ENCODE measurements at regions not wholly inside any gene's neighbourhood (a gene's known extent, or its start where the extent isn't known, plus 50 kb on each side); places are given as distances from the start of the nearest gene placed in this dataset.
A peak's percentile ranks its signal among the peaks of the same experiment; 100 is the strongest.

- no peak for DNase-seq
These were observed 78.5 kb downstream of the RPLP1 start for GRCh38 chr15:69530991-69531664.

DNA sequence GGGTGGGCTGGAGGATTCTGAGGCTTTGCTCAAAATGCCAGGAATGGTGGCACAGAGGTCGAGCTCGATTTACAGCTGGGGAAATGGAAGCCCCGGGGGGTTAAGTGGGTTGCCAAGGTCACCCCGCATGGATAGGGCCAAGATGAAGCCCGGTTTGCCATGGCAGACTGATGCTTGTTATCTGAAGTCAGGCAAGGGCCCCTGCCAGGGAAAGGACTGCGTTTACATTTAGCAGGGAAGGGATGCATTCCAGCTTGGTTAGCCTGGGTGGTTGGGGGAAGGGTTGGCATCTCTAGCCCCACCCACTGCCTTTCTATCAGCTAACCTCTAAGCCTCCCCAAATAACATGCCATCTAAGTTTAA, 79.0 kb downstream of the RPLP1 start:
- DNase-seq: no peak

- DNase-seq: no peak
These were observed 79.4 kb downstream of the RPLP1 start for GRCh38 chr15:69532066-69532465.

DNA sequence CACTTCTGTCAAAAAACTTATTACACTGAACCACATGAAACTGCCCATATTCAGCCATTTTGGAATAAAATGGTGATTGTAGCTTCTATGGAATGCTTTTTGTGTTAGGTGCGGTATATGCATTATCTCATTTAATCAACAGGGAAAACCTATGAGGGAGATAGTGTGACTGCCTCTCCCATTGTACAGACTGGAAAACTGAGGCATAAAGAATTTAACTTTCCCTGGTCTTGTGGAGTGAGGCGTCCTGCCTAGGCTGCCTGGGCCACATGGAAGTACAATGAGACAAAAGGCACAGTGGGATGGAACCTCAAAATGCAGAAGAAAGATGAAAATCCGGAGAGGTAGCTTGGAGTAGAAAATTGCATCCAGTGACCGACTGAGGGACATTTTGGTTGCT, 80.2 kb downstream of the RPLP1 start:
- DNase-seq: no peak

DNA sequence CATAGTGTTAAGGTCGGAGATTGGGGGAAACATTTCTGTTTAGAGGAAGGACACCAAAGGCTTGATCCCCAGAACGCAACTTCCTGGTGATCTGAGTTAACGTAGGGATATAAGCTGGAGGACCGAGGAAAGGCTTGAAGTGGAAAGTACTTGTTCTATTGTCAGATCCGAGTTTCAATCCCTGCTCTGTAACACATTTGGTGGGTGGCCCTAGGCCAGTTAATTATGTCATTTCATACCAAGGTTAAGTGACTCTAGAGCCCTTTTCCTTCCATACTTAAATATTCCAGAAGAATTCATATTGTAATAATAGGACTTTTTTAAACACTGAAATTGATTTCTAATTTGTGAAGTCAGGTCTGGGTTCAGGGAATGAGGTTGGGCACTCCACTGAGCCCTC, 80.9 kb downstream of the RPLP1 start:
- DNase-seq: no peak

DNA sequence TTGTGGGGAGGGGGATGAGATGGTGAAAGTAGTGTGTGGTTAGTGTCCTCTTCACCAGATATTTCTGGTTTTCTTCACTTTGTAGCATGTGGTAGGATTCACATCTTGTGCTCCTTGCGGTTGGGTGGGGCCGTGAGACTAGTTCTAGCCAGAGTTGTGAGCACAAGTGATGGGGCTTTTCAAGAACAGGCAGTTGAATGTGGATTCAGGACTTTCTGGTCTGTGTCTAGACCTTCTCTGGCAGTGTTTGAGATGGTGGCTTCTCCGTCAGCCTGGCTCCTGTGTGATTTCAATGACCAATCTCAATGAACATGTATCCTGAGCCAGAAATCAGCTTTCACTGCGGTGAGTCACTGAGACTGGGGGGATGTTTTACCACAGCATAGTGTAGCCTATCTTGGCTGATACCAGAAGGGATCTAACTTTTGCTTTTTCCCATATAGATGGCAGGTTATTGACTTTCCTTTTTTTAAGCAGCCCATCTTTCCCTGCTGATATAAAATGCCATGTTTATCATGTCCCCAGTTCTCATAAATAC, 82.6 kb downstream of the RPLP1 start:
- peak; percentile 12 for DNase-seq

GRCh38 chr15:69535998-69536397, 83.4 kb downstream of the RPLP1 start:
- no peak for DNase-seq

DNA sequence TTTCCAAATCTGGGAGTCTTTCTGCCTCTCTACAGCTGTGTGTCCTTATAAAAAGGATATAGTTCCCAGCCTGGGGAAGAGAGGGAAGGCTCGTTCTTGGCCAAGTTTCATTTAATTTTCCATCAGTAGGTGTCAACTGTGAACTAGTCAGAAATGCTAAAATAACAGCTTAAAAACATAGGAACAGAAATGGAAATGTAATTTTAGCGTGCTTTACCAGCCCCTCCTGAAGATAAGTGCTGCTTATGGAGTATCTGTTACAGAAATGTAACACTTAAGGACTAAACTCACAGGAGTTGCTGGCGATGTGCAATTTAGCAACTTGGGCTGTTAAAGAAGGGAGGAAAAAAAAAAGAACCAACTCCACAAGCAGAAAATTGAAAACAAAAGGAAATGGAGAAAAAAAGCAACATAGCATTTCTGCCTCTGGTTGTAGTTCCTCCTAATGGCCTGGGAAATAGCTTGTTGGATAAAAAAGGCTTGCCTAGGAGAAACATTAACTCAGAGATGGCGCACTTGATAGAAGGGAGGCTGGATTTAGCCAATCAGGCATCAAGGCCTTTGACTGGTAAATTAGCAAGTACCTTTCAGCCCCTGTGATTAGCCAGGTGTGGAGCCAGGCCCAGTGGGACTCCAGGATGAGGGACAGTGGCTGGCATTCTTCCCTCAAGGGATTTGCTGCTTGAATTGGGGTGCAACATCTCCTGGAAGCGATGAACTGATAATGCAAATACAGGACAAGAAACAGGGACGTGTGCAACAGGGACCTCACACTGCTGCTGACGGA, 84.3 kb downstream of the RPLP1 start:
- DNase-seq: no peak

- DNase-seq: no peak
These were observed 85.3 kb downstream of the RPLP1 start for GRCh38 chr15:69537901-69538300.

- DNase-seq: no peak
These were observed 85.8 kb downstream of the RPLP1 start for GRCh38 chr15:69538379-69538778.

DNA sequence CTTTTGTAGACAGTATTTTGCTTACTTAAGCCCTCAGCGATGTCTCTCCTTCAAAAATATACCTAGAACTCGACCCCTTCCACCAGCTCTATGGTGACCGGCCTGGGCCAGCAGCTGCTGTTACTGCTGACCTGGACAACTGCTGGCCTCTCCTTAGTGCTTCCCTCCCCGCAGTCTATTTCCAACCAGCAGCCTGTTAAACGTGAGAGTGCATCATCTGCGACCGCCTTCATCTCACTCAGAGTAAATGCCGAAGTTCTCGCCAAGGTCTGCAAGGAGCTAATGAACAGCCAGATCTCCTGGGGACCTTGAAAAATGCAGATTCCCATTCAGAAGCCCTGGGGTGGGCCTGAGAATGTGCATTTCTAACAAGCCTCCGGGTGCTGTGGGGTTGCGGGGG, 86.7 kb downstream of the RPLP1 start:
- no peak for DNase-seq

GRCh38 chr15:69540622-69541021, 88.0 kb downstream of the RPLP1 start:
- no peak for DNase-seq

GRCh38 chr15:69542028-69542427, 89.4 kb downstream of the RPLP1 start:
- no peak for DNase-seq

GRCh38 chr15:69543681-69544364, 91.2 kb downstream of the RPLP1 start:
- no peak for DNase-seq

- no peak for DNase-seq
These were observed 91.9 kb downstream of the RPLP1 start for GRCh38 chr15:69544365-69545113.

- DNase-seq: no peak
These were observed 93.6 kb downstream of the RPLP1 start for GRCh38 chr15:69546182-69546581.

- no peak for DNase-seq
These were observed 96.0 kb downstream of the RPLP1 start for GRCh38 chr15:69548395-69549180.

GRCh38 chr15:69551391-69552056, 98.9 kb downstream of the RPLP1 start:
- no peak for DNase-seq

DNA sequence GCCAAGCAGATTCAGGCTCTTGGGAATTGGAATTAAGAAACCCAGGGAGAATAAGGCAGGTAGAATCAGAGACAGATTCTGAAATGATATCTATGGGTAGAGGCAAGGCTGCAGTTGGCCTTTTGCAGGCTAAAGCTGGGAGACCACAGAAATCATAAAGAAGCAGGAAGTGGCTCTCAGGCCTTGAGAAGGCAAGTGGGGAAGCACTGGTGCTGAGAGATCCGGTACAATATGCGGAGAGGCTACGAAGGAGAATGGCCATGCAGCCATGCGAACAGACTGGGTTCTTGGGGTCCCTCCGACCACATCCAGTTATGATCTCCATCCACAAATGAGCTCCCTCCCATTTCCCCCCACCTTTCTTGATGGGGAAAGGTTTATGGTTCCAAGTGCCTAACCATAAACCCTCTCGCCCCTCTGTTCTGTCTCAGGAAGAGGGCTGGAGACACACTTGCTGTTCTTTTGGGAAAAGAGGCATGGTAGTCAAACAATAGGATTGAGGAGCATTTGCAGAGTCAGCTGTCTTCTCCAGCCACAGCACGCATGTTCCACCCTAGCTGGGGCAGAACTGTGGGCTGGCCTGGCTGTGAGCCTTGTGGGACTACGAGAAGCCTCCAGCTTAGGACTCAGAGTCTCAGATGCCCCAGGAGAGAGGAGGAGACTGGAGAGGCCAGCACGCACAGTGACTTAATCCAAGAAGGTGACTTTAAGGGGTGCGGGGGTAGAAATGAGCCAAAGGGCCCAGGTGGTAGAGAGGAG, 99.6 kb downstream of the RPLP1 start:
- no peak for DNase-seq

GRCh38 chr15:69553686-69554085, 101.1 kb downstream of the RPLP1 start:
- DNase-seq: no peak

Data from HCEC 1CT (cell line).